Body of pancreas (tissue), 4 donors: ENCODE measurements at regions not wholly inside any gene's neighbourhood (a gene's known extent, or its start where the extent isn't known, plus 50 kb on each side); places are given as distances from the start of the nearest gene placed in this dataset.

Experiments
- ATAC-seq: fragments of 150-250 bp; one replicate; pipeline ENCODE4 v1.9.1; 2016
- DNase-seq, 4 donors: peaks; one replicate each; pipeline ENCODE4 v3.0.0-alpha.2; 2019
- H3K27ac ChIP-seq, 4 donors: fragments of 200-600 bp; sonication (generic); 1 replicate in 3 of 4; 2 replicates in 1 of 4; pipeline versions ENCODE4 v1.5.1 to v1.6.1; 2016 to 2019; ENCODE audit warnings: mild to moderate bottlenecking in 1 of 4, mixed read lengths in 1 of 4, moderate library complexity in 1 of 4
- H3K27me3 ChIP-seq, 2 donors: fragments of 200-600 bp; sonication (generic); one replicate each; pipeline ENCODE4 v1.6.0; 2016; ENCODE audit warnings: mild to moderate bottlenecking in 1 of 2
- H3K36me3 ChIP-seq, 2 donors: fragments of 200-600 bp; sonication (generic); replicated peaks in 1 of 2; 2 replicates each; pipeline ENCODE4 v1.5.1; 2016; ENCODE audit warnings: low read depth in 2 of 2; ENCODE audit not compliant: insufficient read depth in 1 of 2
- H3K4me1 ChIP-seq: fragments of 200-600 bp; sonication (generic); one replicate; pipeline ENCODE4 v1.6.0; 2016
- H3K4me3 ChIP-seq, 2 donors: fragments of 200-600 bp; sonication (generic); 1 replicate in 1 of 2; 2 replicates in 1 of 2; pipeline ENCODE4 v1.5.1; 2016 to 2019
- H3K9me3 ChIP-seq, 3 donors: fragments of 200-600 bp; sonication (generic); 1 replicate in 2 of 3; 2 replicates in 1 of 3; pipeline ENCODE4 v1.5.1; 2016
- CTCF ChIP-seq, 7 experiments: fragments of 450-650 bp in 4 of 7; fragments of 200-600 bp in 3 of 7; sonication (generic) in 3 of 7; IDR thresholded peaks; one replicate each; pipeline ENCODE4 v1.5.1; 2016 to 2019; ENCODE audit warnings: antibody characterized with exemption in 7 of 7
- POLR2A ChIP-seq, 3 donors: fragments of 450-650 bp; IDR thresholded peaks; one replicate each; pipeline ENCODE4 v1.6.1; 2016; ENCODE audit warnings: antibody characterized with exemption in 3 of 3, mild to moderate bottlenecking in 2 of 3
- WGBS, 2 donors: methylation state at CpG; one replicate each; pipeline ENCODE4 v1.1.5; 2017; 5-methylcytosine and 5-hydroxymethylcytosine counted together
- intact Hi-C: fragments of 100-400 bp; cut with DNase I; formaldehyde crosslinking; loops from one replicate; pipeline ENCODE4 v1.15.1; 2023

DNA sequence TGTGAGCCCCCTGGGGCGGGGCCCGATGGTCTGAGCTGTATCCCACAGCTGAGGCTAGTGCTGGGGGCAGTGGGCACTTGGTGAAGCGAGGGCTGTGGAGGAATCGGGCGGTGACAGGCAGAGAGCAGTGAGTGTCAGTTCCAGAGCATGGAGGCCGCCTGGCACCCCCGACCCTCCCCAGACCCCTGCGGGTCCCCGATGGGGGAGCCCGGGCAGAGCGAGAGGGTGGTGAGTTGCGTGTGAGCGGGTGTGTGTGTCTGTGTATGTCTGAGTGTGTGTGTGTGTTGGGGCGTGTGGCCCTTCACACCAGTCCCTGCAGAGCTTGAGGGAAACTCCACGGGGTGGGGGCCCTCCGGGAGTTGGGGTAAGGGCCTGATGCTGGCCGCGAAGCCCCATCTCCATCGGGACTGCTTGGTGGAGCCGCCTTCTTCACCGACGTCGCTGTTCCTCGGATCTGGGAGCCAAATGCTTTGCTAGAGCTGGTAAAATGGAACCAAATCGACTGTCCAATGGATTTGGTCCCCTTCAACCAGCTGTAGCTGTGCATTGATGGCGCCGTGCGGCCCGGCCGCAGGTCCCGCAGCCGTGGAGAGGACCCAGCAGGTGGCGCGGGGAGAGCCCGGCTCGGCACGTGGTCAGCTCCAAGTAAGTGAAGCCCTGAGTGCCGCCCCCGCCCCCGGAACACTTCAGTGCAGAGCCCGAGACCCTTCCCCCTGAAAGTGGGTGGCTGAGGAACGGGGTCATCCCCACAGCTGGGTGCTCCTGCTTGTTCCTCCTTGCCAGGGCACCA, 77.7 kb upstream of the SLCO4A1 start:
- DNase-seq (no peak), ATAC-seq (no peak)
- Histone ChIP-seq H3K36me3 (no peaks in the 10 kb centered on the region), H3K27ac (no peak overlapping the region), H3K4me3 (no peak overlapping the region), H3K27me3 (peaks cover 0 to 3% of the 10 kb centered on the region in 2 donors), H3K9me3 (no peaks in the 10 kb centered on the region), H3K4me1 (no peaks in the 10 kb centered on the region)
- 64 to 78% methylated on average over 24 to 35 of the region's 42 CpGs for WGBS, 2 donors
- no peak for TF ChIP-seq CTCF (IDR thresholded peaks at IDR 0.05)
- no peak for TF ChIP-seq POLR2A (IDR thresholded peaks at IDR 0.05)
- intact Hi-C loops = no loop called here

- DNase-seq = no peak
Observed at GRCh38 chr20:62566266-62566665, 76.0 kb upstream of the SLCO4A1 start.

DNA sequence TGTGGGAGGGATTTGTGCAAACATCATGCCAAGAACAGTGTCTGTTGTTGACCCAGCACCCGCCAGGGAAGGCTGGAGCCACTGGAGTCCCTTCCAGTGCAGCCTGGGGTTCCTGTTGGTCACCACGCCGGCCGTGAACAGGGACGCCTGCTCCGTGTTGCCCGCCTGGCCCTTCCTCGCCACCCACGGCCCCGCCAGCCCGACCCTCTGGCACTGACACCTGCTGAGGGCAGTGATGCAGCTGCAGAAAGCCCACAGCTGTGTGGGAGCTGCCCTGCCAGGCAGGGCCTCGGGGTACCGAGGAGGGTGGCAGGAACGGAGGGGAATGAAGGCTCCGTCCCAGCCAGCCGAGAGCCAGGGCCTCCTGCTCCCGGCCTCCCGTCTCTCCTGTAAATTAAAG, 75.5 kb upstream of the SLCO4A1 start:
- no peaks in the 10 kb centered on the region for H3K36me3 ChIP-seq
- intact Hi-C loops = no loop called here
- WGBS, 2 donors = 63 to 76% methylated on average over 5 to 18 of the region's 18 CpGs
- H3K27ac ChIP-seq = no peak overlapping the region
- DNase-seq (no peak), ATAC-seq (no peak)
- no peaks in the 10 kb centered on the region for H3K9me3 ChIP-seq
- no peaks in the 10 kb centered on the region for H3K4me1 ChIP-seq
- H3K4me3 ChIP-seq = no peak overlapping the region
- peaks cover 0 to 3% of the 10 kb centered on the region in 2 donors for H3K27me3 ChIP-seq
- TF ChIP-seq POLR2A (IDR thresholded peaks at IDR 0.05) (no peak), CTCF (IDR thresholded peaks at IDR 0.05) (no peak)

More at GRCh38 chr20:62566266-62566665, 76.0 kb upstream of the SLCO4A1 start:
- Histone ChIP-seq H3K4me3 (no peak overlapping the region), H3K9me3 (no peaks in the 10 kb centered on the region), H3K4me1 (no peaks in the 10 kb centered on the region), H3K27ac (no peak overlapping the region), H3K36me3 (no peaks in the 10 kb centered on the region), H3K27me3 (peaks cover 0 to 3% of the 10 kb centered on the region in 2 donors)
- TF ChIP-seq POLR2A (IDR thresholded peaks at IDR 0.05) (no peak), CTCF (IDR thresholded peaks at IDR 0.05) (no peak)
- intact Hi-C loops = no loop called here
- ATAC-seq = no peak
- 69% methylated on average over 11 of the region's 11 CpGs; no CpG with 5 or more reads in 1 of the 2 donors for WGBS, 2 donors

GRCh38 chr20:62567246-62568044, 74.9 kb upstream of the SLCO4A1 start:
- ATAC-seq = no peak
- peaks cover 0 to 3% of the 10 kb centered on the region in 2 donors for H3K27me3 ChIP-seq
- WGBS, 2 donors = 58 to 69% methylated on average over 16 to 25 of the region's 25 CpGs

More at GRCh38 chr20:62567246-62568044, 74.9 kb upstream of the SLCO4A1 start:
- Histone ChIP-seq H3K4me3 (no peak overlapping the region), H3K9me3 (no peaks in the 10 kb centered on the region), H3K27ac (no peak overlapping the region), H3K4me1 (no peaks in the 10 kb centered on the region), H3K36me3 (no peaks in the 10 kb centered on the region)
- intact Hi-C loops = no loop called here
- DNase-seq = no peak
- TF ChIP-seq CTCF (IDR thresholded peaks at IDR 0.05) (no peak), POLR2A (IDR thresholded peaks at IDR 0.05) (no peak)
